ENCODE measurements at regions not wholly inside any gene's neighbourhood (a gene's known extent, or its start where the extent isn't known, plus 50 kb on each side); places are given as distances from the start of the nearest gene placed in this dataset.

DNA sequence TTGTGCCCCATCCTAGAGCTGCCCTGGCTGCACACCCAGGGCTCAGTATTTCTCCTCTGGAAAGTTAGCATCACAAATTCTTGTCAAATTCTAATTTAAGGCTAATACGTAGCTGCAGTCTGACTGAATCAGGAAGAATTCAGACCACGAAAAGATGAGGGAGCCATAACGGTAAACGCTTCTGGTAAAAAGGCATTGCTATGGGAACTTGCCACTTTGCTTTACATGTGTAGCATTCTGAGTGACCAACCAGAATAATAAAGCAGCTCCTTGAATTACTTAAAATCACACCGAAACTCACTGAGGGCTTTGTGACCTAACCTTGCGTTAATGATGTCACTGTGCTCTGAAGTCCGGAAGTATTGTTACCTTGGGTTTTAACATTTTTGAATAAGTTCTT is 286.6 kb upstream of the TMTC4 start:
- TF ChIP-seq POLR2A (IDR thresholded peaks at IDR 0.05; ENCODE audit: borderline replicate concordance, extremely low read depth, insufficient read depth, insufficient read length) = no peak
- TF ChIP-seq, protein P1, sequence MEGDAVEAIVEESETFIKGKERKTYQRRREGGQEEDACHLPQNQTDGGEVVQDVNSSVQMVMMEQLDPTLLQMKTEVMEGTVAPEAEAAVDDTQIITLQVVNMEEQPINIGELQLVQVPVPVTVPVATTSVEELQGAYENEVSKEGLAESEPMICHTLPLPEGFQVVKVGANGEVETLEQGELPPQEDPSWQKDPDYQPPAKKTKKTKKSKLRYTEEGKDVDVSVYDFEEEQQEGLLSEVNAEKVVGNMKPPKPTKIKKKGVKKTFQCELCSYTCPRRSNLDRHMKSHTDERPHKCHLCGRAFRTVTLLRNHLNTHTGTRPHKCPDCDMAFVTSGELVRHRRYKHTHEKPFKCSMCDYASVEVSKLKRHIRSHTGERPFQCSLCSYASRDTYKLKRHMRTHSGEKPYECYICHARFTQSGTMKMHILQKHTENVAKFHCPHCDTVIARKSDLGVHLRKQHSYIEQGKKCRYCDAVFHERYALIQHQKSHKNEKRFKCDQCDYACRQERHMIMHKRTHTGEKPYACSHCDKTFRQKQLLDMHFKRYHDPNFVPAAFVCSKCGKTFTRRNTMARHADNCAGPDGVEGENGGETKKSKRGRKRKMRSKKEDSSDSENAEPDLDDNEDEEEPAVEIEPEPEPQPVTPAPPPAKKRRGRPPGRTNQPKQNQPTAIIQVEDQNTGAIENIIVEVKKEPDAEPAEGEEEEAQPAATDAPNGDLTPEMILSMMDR (IDR thresholded peaks at IDR 0.05 in 2 of 3, conservative IDR thresholded peaks at IDR 0.05 in 1 of 3; ENCODE audit: borderline replicate concordance in 1 of 3, insufficient read depth in 1 of 3, low read depth in 2 of 3, low read length in 2 of 3) = no peak
- TF ChIP-seq POLR2AphosphoS5 (IDR thresholded peaks at IDR 0.05; ENCODE audit: low read depth, low read length) = no peak
- TF ChIP-seq CEBPB (IDR thresholded peaks at IDR 0.05; ENCODE audit: low read depth) = no peak
- TF ChIP-seq, protein P2, sequence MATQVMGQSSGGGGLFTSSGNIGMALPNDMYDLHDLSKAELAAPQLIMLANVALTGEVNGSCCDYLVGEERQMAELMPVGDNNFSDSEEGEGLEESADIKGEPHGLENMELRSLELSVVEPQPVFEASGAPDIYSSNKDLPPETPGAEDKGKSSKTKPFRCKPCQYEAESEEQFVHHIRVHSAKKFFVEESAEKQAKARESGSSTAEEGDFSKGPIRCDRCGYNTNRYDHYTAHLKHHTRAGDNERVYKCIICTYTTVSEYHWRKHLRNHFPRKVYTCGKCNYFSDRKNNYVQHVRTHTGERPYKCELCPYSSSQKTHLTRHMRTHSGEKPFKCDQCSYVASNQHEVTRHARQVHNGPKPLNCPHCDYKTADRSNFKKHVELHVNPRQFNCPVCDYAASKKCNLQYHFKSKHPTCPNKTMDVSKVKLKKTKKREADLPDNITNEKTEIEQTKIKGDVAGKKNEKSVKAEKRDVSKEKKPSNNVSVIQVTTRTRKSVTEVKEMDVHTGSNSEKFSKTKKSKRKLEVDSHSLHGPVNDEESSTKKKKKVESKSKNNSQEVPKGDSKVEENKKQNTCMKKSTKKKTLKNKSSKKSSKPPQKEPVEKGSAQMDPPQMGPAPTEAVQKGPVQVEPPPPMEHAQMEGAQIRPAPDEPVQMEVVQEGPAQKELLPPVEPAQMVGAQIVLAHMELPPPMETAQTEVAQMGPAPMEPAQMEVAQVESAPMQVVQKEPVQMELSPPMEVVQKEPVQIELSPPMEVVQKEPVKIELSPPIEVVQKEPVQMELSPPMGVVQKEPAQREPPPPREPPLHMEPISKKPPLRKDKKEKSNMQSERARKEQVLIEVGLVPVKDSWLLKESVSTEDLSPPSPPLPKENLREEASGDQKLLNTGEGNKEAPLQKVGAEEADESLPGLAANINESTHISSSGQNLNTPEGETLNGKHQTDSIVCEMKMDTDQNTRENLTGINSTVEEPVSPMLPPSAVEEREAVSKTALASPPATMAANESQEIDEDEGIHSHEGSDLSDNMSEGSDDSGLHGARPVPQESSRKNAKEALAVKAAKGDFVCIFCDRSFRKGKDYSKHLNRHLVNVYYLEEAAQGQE (IDR thresholded peaks at IDR 0.05; ENCODE audit: low read depth) = no peak
- no peak for TF ChIP-seq CBX3 (IDR thresholded peaks at IDR 0.05; ENCODE audit: low read depth)
- TF ChIP-seq ZNF274 (IDR thresholded peaks at IDR 0.05; ENCODE audit: low read depth, low read length) = no peak
- TF ChIP-seq EZH2 (IDR thresholded peaks at IDR 0.05) = no peak
- TF ChIP-seq EZH2phosphoT487 (IDR thresholded peaks at IDR 0.05; ENCODE audit: borderline replicate concordance) = no peak
- no peak for TF ChIP-seq RAD21 (IDR thresholded peaks at IDR 0.05; ENCODE audit: low read depth)
- TF ChIP-seq SIN3A (IDR thresholded peaks at IDR 0.05; ENCODE audit: low read depth) = no peak
- TF ChIP-seq SP1 (IDR thresholded peaks at IDR 0.05; ENCODE audit: low read depth) = no peak

Measured in HCT116 (cell line).